ENCODE measurements at regions not wholly inside any gene's neighbourhood (a gene's known extent, or its start where the extent isn't known, plus 50 kb on each side); places are given as distances from the start of the nearest gene placed in this dataset.

DNA sequence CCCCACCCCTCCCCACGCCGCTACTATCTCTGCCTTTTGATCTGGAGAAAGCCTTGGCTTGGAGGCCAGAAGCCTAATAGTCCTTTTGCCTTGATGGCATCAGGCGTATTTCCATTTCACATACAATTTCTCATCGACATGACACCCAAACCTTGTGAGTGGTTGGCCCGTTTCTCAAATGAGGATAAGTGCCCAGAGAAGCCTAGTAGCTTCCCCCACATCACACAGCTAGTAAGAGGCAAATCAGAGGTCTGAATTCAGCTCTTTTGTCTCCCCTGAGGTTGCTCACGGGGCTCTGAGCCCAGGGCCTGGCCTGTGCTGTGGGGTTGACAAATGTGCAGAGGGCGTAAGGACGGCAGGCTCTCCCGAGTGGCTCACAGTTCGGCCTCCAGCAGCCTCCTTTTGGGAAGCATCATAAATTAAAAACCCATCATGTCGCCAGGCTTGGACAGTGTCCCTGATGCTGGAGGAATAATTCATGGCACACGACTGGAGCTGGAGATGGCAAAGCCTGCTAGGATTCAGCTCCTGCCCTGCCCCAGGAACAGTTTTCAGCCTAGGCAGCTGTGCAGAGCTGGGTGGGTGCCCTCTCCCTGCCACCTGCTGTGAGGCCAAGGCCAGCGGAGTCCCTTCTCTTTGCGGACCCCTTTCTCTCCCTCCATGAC is 263.8 kb downstream of the NSG2 start (continued):
- TF ChIP-seq TEAD4 (IDR thresholded peaks at IDR 0.05; ENCODE audit: low read depth, low read length) (no peak), NRF1 (IDR thresholded peaks at IDR 0.05; ENCODE audit: low read depth, low read length) (no peak)
